ENCODE measurements at regions not wholly inside any gene's neighbourhood (a gene's known extent, or its start where the extent isn't known, plus 50 kb on each side); places are given as distances from the start of the nearest gene placed in this dataset.
A peak's percentile ranks its signal among the peaks of the same experiment; 100 is the strongest.

DNA sequence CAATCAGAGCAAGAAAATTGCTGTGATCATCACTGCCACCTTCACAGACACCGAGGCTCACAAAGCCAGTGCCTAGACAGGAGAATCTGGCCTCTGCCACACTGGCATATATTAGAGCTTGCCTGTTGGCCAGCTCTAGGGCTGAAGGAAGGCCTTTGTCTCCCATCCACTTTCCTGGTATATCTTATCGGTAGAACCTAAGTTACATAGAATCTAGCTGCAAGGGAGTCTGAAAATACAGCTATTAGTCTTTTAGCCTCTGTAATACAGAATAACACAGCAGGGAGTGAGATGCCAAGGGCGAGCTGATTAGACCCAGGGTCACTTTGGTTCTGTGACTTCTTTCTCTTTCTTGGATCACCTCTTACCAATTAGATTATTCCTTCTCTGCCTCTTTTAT lies 154.9 kb upstream of the KL start:
- no peak for DNase-seq (ENCODE audit: low read depth)

DNA sequence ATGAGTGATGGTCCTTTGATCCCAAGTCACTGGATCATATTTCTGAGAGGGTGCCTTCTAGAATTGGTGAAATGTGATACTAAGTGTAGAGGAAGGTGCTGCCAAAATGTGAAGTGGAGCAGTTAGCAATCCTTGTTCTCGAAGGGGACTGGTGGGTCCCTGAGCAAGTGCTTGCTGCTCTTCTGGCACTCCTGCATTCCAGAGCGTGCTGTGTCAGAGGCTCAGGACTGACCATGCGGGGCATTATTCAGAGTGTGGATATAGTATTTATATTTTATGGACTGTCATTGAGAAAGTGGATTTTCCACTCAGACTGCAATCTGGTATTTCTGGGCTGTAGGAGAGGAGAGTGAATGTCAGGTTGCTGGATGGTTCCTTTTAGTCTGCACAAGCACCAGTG lies 152.6 kb upstream of the KL start:
- no peak for DNase-seq (ENCODE audit: low read depth)

DNA sequence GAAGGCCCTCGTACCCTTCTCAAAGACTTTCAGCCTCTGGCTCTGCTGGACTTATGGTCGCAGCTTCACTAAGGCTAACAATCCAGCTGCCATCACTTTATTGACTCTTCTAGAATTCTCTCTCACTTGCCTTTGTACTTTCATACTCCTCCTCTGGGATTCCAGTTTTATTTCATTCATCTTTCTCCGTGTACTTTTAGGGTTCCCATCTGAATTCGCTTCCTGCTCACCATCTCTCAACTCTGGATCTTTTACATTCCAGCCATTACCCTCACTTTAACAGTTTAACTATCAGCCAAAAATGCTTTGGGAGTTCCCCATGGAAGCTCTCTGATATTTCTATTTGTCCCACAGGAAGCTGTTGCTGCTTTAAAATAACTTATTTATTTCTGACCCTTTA lies 149.3 kb upstream of the KL start:
- DNase-seq (ENCODE audit: low read depth), result no peak

DNA sequence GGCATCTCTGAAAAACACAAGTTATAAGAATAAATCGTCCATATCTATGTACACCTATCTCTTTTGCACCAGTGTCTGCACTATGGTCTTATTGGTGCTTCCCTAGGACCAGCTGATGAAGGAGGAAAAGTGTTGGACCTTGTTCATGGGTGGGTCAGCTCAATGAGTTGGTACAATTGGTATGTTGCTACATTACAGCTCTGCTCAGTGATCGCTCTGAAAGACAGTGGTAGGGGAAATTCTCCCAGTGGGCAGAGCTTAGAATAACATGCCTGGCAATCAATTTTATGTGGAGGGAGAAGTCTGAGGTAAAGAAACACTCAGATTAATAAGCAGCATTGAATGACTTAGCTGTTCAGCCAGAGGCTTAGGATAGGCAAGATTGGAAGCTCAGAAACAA lies 138.7 kb upstream of the KL start:
- no peak for DNase-seq (ENCODE audit: low read depth)

DNA sequence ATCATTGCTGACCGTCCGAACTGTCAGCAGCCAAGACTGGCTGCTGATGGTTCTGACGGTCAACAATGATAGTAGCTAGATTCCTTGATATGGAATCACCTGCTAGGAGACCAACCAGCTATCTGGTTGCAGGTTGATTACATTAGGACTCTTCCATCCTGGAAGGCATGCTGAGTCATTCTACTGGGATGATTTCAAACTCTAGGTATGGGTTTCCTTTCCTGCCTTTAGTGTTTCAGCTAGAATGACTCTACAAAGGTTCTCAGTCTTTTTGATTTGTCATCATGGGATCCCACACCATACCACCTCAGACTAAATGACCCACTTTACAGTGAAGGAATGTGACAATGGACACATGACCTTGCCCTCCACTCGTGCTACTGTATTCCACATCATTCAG lies 138.1 kb upstream of the KL start:
- DNase-seq (ENCODE audit: low read depth), result no peak

DNA sequence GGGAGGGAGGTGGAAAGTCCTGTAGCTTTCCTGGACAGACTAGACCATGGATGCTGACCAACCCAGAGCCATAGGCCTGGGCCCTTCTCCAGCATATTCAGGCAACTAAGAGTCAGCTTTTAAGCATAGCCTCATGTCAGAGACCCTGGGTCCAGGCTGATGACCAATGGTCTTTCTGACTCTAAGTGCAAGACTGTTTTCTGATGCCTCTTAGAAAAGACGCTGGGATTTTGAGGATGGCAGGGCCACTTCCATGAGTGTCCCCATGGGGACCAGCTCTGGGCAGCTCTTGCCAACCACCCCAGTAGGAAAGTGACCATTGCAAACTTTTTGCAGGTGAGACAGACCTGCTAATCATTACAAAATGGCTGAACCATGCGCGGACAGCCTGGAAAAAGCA lies 135.6 kb upstream of the KL start:
- DNase-seq (ENCODE audit: low read depth), result no peak

DNA sequence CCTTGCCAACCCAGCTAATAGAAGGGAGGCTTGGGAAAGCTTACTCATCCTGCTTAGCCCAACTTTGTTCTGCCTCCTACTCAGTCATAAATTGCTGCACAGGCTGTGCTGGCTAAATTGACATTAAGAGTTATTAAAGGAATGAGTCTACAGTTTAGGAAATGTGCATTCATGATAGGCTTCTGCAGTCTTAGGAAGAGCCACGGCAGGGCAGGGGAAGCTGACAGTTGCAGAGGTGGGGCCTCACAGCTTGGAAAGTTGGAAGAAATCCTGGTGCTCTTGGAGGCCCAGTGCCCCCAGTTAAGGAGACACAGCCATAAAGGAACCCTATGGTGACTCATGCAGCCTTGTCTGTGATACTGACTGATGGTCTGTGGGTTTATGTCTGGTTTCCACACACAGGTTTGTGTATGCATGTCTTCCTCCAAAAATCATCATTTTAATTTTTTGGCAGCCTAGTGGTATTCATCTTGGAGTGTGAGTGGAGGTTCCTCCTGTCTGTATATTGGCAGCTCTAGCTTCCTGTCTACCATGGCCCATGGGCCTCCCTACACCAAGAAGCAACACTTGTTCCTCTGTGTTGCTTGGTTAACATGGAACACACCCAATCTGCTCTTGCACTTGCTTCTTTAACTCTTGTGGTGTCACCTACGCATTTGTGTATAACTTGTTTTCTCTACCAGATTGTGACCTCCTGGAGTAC lies 135.0 kb upstream of the KL start:
- no peak for DNase-seq (ENCODE audit: low read depth)

DNA sequence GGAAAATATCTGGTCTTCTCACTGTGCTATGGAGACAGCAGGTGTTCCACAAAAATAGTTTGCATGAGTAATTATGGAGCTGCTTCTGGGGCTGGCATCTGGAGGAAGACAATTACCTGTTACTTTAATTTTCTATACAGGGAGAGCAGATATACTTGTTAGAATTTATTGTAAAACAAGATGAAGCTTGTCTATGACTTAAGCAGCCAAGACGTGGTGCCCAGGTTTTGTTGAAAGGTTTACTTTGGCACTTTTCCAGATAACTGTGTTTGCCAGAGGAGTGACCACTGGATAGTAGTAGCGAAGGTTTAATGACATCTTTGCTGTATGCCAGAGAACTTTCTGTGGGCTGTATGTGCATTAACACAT lies 134.5 kb upstream of the KL start:
- no peak for DNase-seq (ENCODE audit: low read depth)

DNA sequence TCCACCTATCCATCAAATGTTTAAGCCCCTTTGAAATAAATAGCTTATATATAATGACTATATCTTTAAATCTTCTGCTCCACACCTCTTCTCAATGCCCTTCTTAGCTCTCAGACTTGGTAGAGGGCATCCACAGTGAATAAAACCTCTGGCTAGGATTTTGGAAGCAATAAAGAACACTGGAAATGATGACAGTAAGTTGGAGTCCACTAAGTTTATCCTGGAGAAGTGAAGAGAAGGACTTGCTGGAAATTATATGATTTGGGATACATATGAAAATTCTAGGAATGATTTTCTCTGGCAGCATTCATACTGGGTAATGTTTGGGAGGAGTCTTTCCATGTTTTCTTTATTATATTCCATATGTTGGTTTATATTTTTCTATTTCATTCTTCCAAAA lies 133.5 kb upstream of the KL start:
- no peak for DNase-seq (ENCODE audit: low read depth)

DNA sequence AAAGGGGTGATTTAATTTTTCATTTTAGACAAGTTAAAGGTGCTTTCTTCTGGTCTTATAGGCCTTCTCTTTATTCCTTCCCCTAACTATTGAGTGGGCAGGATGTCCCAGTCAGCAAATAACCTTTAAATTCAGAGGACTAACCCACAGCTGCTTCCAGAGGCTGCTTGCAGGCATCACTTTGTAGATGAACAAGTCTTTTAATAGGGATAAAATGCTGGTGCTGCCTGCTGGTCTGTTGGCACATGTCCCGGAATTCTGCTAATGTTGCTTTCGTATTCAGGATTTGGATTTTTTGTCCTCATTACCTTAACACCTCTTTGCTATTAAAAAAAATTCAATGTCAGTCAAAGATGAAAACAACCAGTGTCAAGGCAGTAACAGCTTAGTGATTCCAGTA lies 132.7 kb upstream of the KL start:
- DNase-seq (ENCODE audit: low read depth), result no peak

DNA sequence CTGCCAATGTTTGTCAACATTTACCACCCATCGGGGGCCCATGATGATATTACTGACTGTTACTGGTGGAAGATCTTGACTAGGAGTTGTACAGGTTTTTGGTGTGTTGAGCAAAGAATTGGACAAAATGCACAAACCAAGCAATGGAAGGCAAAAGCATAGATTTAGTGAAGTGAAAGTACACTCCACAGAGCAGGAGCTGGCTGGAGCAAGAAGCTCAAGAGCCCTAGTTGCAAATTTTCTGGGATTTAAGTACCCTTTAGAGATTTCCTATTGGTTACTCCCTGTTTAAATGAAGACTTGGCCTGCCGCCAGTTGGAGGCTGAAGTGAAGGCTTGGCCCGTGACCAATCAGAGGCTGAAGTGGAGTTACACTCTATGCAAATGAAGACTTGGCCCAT lies 128.6 kb upstream of the KL start:
- DNase-seq (ENCODE audit: low read depth), result no peak

DNA sequence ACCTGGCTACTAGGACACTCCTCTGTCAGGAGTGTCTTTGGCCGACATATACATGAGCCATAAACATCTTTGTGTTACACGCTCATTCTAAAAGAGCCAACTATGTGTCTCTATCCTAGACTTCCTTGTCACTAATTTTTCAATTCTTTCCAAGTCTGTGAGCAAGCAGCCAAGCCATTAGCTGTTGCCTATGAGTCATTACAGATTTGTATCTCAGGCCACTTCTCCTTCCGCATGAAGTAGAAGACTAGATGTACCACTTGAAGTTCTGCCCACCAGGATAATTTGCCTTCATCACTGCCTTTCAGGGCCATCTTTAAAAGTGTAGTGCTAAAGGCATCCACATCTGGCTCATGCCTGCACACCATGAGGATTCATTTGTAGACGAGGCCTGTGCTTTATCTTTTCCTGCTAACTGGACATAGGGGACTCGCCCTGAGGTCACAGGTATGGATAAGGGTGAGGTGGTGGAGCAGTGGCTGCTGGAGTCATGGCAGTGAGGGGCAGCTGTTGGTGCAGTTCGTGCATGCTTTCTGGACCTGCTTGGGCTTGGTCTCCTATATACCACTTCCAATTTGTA lies 126.1 kb upstream of the KL start:
- DNase-seq (ENCODE audit: low read depth), result no peak

DNA sequence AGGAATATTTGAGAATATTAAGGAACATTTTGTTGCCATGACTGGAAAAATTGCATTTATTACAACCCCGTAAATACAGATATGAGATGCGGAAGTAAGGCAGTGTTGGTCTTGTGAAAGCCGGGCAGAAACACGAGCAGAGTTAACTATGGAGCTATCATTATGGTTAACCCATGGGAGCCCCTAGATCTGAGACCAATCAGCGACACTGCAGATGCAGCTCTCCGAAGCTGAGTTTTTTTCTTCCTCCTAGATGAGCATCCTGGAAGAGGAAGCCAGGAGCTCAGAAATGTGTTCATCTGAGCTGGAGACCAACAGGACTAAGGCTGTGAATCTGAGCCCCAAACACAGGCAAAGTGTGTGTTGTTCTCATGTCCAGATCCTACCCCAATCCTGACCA lies 123.0 kb upstream of the KL start:
- no peak for DNase-seq (ENCODE audit: low read depth)

DNA sequence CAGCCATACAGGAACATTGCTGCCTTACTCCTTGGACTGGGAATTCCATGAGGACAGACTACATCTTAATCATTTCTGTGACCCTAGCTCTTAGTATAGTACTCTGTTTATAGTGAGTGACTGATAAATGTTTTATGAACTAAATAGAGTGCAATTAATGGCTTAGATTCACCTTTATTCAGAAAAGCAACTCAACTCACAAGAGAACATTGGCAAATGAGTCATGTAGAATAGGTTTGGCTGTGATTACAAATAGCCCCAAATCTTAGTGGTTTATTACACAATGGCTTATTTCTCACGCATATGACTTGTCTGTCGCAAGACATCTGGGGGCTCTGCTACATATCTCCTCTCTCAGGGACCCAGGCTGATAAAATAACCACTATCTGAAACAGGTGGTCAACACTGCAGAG lies 121.6 kb upstream of the KL start:
- DNase-seq (ENCODE audit: low read depth), result no peak

DNA sequence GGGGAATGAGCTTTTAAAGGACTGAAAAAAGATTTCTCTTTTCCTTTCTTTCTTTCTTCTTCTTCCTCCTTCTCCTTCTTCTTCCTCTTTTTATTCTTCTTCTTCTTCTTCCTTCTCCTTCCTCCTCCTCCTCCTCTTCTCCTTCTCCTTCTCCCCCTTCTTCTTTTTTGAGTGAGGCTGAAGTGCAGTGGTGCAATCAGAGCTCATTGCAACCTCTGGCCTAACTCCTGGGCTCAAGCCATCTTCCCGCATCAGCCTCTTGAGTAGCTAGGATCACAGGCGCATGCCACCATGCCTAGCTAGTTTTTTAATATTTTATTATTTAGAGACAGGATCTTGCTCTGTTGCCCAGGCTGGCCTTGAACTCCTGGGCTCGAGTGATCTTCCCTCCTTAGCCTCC lies 120.9 kb upstream of the KL start:
- DNase-seq (ENCODE audit: low read depth), result no peak

DNA sequence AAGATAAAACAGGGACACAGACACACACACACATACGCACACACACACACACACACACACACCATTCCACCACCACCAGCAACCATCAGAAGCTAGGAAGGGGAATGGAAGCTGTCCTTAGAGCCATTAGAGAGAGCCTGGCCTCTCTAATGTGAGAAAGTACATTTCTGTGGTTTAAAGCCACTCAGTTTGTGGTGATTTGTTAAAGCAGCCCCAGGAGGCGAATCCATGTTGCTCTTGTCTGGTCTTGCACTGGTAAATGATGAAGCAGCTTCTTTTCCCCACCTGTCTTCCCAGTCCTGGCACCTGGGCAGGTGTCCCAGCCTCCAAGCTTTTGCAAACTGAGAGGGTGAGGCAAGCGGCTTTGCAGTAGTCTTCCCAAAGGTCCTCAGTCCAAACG lies 118.9 kb upstream of the KL start:
- no peak for DNase-seq (ENCODE audit: low read depth)

DNA sequence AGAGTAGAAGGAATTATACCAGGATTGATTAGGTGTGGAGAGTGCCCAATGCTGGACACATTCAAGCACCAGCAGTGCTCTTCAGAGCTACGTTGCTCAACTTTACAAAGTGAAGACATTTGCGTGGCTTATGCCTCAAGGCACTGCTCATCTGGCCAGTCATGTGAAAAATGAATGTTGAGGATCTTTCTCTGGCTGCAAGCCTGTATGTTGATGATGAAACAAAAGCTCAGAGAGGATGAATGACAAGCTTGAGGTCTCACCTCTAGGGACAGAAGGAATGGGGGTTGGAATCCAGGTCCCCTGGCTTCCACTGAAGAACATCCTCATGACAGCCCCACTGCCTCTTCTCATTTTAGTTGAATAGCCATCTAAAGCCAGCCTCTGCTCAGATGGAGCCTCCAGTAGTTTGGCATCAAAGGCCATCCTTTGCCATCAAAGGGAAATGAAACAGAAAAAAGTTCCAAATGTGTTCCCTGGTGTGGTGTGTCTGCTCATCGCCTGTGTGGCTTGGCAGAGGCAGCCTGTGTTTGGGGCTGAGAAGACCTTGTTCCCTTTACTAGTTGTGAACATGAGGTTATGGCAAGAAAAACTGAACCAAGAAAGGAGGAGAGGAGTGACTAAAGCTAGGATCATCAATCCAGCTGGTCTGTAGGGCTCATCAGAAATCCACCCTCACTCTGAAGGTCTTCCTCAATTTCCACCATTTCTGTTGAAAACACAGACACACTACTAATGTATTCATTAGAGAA lies 114.0 kb upstream of the KL start:
- no peak for DNase-seq (ENCODE audit: low read depth)

DNA sequence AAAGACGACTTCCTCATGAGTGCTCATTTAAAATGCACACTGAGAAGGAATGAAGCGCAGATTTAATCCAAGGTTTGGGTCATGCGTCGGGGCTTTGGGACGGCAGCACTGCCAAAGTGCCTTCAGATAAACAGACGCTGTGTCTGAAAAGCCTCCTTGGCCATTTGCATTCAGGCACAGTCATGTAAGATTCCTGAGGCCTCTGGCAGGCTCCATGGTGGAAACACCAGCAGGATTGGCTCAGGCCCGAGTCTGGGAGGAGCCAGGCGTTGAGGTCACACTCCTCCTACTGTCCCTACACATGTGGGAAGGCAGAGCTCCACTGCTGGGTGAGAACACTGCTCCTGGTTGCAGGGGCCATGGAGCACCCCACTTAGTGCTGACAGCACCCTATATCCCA lies 113.3 kb upstream of the KL start:
- peak; percentile 78 for DNase-seq (ENCODE audit: low read depth)

DNA sequence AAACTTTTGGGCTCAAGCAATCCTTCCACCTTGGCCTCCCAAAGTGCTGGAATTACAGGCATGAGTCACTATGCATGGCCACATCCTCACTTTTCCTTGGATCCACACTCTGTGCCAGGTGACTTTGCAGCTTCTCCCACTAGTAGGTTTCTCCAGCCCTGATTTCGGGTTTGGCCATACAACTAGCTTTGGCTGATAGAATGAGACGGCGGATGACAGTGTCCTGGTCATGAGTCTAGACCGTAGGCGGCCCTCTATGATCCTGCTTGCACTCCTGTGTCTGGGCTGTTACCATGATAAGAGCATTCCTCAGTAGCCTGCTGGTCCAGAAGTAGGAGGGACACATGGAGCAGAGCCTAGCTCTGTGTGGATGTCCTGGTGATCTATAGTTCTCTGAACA lies 112.5 kb upstream of the KL start:
- DNase-seq (ENCODE audit: low read depth), result no peak

DNA sequence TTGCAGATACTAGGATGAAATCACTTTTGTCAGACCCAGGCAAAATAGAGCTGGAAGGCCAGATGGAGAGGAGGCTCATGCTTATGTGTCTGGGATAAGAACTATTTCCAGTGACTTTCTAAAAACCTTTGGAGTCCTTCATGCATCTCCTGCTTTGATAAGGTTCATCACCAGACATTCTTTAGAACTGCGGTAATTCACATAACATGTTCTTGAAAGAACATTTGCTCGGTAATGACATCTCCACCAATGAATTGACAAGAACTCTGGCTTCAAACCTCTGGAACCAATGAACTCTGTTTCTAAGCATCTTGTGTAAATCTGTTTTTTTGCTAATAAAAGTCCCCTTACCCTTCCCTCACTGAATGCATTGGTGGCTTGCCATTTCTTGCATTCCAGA lies 112.0 kb upstream of the KL start:
- no peak for DNase-seq (ENCODE audit: low read depth)

DNA sequence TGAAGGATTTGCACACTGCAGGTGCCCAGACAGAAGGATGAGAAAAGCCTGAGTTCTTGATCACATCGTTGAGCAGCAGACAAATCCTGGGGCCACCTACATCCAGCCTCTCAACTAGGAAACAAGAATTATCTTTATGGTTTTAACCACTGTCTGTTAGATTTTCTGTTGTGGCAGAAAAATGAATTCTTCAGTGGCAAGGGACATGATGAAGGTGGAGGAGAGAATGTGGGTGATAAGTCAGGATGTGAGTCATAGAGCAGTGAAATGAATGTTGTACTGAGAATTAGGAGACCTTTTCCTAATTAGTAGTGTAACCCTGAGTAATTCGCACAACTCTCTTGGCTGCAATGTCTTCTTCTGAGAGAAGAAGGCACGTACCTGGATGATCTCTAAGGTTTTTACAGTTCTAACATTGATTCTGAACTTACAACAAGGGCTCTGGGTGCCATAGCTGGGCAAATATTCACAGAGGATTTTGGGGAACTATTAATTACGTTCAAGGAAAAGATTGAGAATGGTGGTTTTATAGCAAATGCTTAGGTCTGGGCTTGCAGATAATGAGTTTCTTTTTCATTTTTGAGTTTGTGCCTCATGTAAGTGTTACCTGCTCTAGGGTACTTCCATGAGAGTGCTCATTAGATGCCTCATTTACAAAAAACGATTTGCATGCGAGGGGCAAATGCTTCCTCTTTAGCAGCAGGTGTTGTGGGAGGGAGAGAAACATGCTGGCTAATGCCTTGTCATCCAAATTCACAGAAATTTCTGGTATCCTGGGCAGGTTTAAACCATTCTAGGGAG lies 111.0 kb upstream of the KL start:
- DNase-seq (ENCODE audit: low read depth), result no peak

DNA sequence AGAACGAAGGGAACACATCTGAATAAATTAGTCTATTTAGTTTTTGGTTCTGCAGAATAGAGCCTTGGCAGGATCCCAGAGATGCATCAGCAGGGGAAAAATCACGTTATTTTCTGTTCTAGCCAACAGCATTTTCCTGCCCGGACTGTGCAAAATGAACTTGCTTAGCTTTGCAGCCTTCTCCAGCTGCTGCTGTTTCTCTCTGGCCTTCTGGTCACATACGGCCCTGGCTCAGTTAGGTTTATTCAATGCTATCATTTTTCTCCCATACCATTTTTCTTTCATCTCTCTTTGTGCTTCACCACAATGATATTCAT lies 110.4 kb upstream of the KL start:
- peak; percentile 94 for DNase-seq (ENCODE audit: low read depth)

DNA sequence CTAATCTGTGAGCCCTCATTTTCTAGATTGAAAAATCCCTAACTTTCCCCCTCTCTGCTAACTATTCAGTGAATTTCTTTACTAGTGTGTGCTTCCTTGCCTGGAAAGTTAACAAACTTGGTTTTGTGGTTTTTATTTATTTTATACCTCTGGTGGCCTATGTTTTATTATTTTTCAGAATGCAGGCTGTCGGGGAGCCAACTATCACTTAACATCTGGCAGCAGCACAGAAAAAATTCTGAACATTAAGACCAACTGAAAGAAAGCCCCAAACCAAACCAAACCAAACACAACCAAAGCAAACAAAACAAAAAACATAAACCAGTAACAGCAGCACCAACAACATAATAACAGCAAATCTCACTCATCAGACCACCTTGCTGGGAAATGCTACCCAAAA lies 109.0 kb upstream of the KL start:
- DNase-seq (ENCODE audit: low read depth), result no peak
